ENCODE measurements at regions not wholly inside any gene's neighbourhood (a gene's known extent, or its start where the extent isn't known, plus 50 kb on each side); places are given as distances from the start of the nearest gene placed in this dataset.

DNA sequence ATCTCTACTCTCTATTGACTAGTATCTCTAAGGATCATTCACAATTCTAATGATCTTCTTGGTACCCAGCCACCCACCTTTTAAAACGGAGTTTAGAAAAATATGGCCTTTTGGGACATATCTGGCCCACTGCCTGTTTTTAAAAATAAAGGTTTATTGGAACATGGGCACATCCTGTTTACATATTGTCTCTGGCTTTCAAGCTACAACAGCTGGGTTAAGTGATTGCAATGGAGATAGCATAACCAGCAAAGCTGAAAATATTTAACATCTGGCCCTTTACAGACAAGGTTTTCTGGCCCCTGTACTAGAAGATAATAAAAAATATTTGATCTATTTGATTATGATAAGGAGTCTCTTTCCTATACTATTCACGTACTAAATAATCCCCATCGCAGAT, 232.4 kb upstream of the RHOBTB1 start:
- intact Hi-C loops (cut with DNase I): no loop called here
- H3K4me3 ChIP-seq: no peak overlapping the region
- WGBS: 39% methylated on average over 3 of the region's 3 CpGs
- TF ChIP-seq POLR2A (IDR thresholded peaks at IDR 0.05) (no peak), POLR2AphosphoS5 (IDR thresholded peaks at IDR 0.05) (no peak)
- TF ChIP-seq, protein P1, sequence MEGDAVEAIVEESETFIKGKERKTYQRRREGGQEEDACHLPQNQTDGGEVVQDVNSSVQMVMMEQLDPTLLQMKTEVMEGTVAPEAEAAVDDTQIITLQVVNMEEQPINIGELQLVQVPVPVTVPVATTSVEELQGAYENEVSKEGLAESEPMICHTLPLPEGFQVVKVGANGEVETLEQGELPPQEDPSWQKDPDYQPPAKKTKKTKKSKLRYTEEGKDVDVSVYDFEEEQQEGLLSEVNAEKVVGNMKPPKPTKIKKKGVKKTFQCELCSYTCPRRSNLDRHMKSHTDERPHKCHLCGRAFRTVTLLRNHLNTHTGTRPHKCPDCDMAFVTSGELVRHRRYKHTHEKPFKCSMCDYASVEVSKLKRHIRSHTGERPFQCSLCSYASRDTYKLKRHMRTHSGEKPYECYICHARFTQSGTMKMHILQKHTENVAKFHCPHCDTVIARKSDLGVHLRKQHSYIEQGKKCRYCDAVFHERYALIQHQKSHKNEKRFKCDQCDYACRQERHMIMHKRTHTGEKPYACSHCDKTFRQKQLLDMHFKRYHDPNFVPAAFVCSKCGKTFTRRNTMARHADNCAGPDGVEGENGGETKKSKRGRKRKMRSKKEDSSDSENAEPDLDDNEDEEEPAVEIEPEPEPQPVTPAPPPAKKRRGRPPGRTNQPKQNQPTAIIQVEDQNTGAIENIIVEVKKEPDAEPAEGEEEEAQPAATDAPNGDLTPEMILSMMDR (IDR thresholded peaks at IDR 0.05): no peak
- H3K36me3 ChIP-seq: no peaks in the 10 kb centered on the region
- H3K9me3 ChIP-seq: no peaks in the 10 kb centered on the region
- no peaks in the 10 kb centered on the region for H3K4me1 ChIP-seq (replicated peaks)
- DNase-seq (ENCODE audit: low spot score): no peak
- no peaks in the 10 kb centered on the region for H3K27me3 ChIP-seq (replicated peaks; ENCODE audit: insufficient read depth)
- no peak overlapping the region for H3K27ac ChIP-seq

DNA sequence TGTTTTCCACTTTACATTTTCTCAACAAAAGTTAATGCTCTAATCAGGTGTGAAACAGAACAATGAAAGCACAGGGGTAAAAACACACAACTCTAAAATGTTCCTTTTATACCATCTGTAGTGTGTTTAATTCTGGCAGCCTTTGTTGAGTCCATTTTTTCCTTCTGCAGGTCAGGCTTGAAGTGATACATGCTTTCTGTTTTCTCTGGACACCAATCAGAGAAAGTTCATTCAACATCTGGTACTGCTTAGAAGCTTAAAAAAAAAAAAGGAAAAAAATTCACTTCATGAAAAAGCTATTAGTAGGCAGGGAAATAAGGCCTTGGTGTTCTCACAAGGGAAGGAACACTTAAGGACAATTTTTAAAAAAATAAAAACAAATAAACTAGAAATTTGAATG, 231.3 kb upstream of the RHOBTB1 start:
- Histone ChIP-seq H3K27ac (no peak overlapping the region), H3K4me3 (no peak overlapping the region)
- DNase-seq (ENCODE audit: low spot score): no peak

DNA sequence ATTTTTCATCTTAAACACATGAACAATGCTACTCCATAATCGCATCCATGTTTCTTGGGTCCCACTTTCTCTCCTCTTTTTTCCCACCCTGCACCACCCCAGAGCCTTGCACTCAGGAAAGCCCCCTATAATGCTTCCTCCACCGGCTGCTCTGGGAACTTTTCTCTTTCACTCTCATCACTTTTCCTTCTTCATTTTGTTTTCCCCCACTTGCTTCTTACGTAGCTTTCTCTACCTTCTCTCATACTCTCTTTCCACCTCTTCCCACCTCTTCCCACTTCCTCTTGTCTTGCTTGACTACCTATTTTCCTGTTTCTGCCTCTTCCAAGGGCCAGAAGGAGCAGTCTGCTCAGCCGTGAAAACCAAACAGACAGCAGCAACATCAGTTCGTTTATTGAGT, 229.5 kb upstream of the RHOBTB1 start:
- DNase-seq (ENCODE audit: low spot score): no peak
- intact Hi-C loops (cut with DNase I): no loop called here
- Histone ChIP-seq H3K27ac (no peak overlapping the region), H3K9me3 (no peaks in the 10 kb centered on the region), H3K4me3 (no peak overlapping the region), H3K4me1 (replicated peaks) (no peaks in the 10 kb centered on the region), H3K36me3 (no peaks in the 10 kb centered on the region), H3K27me3 (replicated peaks; ENCODE audit: insufficient read depth) (no peaks in the 10 kb centered on the region)
- TF ChIP-seq, protein P1 (IDR thresholded peaks at IDR 0.05): no peak
- no peak for TF ChIP-seq POLR2A (IDR thresholded peaks at IDR 0.05)
- no peak for TF ChIP-seq POLR2AphosphoS5 (IDR thresholded peaks at IDR 0.05)
- 70% methylated on average over 5 of the region's 5 CpGs for WGBS

More for the DNA sequence above, 231.3 kb upstream of the RHOBTB1 start:
- H3K4me1 ChIP-seq (replicated peaks): no peaks in the 10 kb centered on the region
- intact Hi-C loops (cut with DNase I): no loop called here
- H3K9me3 ChIP-seq: no peaks in the 10 kb centered on the region
- no peaks in the 10 kb centered on the region for H3K27me3 ChIP-seq (replicated peaks; ENCODE audit: insufficient read depth)
- TF ChIP-seq POLR2AphosphoS5 (IDR thresholded peaks at IDR 0.05) (peak; percentile 17), POLR2A (IDR thresholded peaks at IDR 0.05) (no peak)
- no peaks in the 10 kb centered on the region for H3K36me3 ChIP-seq

DNA sequence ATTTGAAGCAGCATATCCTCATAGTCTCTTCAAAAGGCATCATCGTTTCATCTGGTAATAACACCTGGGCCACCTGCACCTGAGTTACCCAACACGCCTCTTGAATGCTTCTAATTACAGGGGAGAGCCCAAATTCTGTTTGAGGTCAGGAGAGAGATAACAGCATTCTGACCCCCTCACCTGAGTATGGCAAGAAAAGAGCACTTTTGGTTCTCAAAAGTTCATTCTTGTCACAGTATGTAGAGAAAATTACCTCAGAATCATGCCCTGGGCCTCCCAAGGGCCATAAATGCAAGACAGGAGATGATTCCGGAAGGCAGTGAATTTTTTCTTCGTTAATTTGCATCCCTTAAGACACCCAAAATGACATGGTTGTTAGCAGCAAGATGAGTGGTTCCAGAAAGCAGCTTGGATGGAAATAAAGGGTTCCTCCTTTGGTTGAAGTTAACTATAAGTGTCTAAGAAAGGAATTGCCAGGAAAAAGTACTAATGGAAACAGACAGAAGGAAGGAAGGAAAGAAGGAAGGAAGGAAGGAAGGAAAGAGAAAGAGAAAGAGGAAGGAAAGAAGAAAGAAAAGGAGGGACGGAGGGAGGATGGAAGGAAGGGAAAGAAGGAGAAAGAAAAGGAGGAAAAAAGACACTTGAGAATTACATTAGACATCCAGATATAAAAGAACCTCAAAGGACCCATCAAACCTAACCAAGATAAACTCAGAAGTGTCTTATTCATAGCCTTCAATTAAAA, 228.4 kb upstream of the RHOBTB1 start:
- no peaks in the 10 kb centered on the region for H3K9me3 ChIP-seq
- no peaks in the 10 kb centered on the region for H3K4me1 ChIP-seq (replicated peaks)
- no peak for DNase-seq (ENCODE audit: low spot score)
- no peak overlapping the region for H3K4me3 ChIP-seq
- WGBS: 91% methylated on average over 5 of the region's 5 CpGs
- TF ChIP-seq, protein P1 (IDR thresholded peaks at IDR 0.05): no peak
- TF ChIP-seq POLR2A (IDR thresholded peaks at IDR 0.05) (no peak), POLR2AphosphoS5 (IDR thresholded peaks at IDR 0.05) (no peak)
- no peaks in the 10 kb centered on the region for H3K27me3 ChIP-seq (replicated peaks; ENCODE audit: insufficient read depth)
- intact Hi-C loops (cut with DNase I): no loop called here
- H3K27ac ChIP-seq: no peak overlapping the region
- H3K36me3 ChIP-seq: no peaks in the 10 kb centered on the region

DNA sequence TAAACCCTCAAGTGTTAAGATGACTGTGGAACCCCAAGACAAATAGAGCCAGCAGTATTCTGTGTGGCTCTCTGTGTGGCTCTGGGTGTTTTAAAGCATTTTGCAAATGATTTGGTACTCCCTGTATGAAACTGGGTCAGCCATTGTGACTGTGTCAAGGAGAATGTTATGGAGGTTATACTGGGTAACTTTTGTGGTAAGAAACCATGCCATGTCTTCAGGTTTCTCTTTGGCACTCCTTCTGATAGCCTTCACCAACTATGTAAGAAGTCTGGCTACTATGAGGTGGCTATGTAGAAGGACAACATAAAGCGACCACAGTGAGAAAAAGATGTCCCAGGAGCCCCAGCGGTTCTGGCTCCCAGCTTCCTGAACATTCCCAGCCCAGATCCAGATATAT, 226.6 kb upstream of the RHOBTB1 start:
- Histone ChIP-seq H3K9me3 (no peaks in the 10 kb centered on the region), H3K27ac (no peak overlapping the region), H3K4me1 (replicated peaks) (no peaks in the 10 kb centered on the region), H3K36me3 (no peaks in the 10 kb centered on the region), H3K27me3 (replicated peaks; ENCODE audit: insufficient read depth) (no peaks in the 10 kb centered on the region), H3K4me3 (no peak overlapping the region)
- DNase-seq (ENCODE audit: low spot score): no peak
- intact Hi-C loops (cut with DNase I): no loop called here
- 95% methylated on average over 2 of the region's 2 CpGs for WGBS
- no peak for TF ChIP-seq POLR2A (IDR thresholded peaks at IDR 0.05)
- TF ChIP-seq POLR2AphosphoS5 (IDR thresholded peaks at IDR 0.05): no peak
- TF ChIP-seq, protein P1 (IDR thresholded peaks at IDR 0.05): no peak

All from prostate gland (tissue), 2 donors.